Fibroblast of gingiva (primary cell): ENCODE measurements at regions not wholly inside any gene's neighbourhood (a gene's known extent, or its start where the extent isn't known, plus 50 kb on each side); places are given as distances from the start of the nearest gene placed in this dataset.

Experiments
- DNase-seq: peaks from one replicate; pipeline ENCODE4 v3.0.0-alpha.2; 2011; ENCODE audit warnings: low read depth

DNA sequence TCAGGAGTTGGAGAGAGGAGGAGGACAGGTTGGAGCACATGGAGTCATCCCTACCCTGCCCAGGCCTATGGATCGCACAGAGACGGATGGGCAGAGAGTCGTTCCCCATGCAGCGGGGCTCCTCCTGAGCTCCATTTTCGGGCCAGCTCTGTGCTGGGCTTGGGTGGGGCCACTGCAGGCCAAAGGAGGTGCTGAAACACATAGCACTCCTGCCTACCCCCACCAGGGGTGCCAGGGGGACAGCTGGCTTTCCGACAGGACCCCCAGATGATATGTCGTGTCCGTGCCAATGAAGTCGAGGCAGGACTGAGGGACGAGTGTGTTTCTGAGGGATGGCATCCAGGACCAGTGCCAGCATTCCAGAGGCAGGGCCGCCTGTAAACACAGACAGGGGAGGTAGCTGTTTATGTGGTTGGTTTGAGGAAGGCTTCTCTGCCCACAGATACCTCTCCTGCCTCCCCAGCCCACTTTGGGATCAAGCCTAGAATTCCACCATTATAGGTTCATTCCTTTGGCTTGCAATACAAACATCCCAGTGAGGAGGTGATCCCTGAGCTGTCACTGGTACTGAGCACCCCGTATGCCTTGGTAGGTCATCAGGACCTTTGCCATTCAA, 116.6 kb downstream of the GLI2 start:
- no peak for DNase-seq

DNA sequence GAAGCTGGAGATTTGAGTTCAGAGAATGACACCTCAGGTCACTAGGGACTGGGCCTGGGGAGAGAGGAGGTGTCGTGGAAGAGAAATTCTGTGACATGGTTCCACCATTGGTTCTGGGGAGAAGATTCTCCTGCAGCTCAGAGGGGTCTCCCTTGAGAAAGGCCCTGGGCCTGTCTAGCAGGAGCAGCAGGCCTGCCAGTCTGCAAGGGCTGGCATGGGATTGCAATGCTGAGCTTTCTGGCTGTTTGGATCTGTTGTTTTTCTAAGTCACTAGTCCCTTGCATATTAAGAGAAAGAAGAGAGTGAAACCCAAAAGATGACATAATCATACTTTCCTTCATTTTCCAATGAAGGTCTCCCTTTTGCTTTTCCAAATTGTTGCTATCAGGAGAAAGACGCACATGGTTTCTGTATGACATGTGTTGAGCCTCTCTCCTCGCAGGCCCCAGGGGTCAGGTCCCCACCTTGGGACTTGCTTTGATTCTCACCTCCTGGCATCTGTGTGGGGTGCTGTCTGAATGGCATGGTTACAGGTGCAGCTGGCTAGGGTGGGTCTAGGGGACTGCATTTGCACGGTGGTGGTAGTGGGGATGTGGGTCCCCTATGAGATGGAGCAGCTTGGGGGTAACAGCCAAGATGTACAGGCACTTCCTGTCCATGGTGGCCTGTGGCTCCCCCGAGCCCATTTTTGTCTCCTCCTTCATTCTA, 117.8 kb downstream of the GLI2 start:
- no peak for DNase-seq

DNA sequence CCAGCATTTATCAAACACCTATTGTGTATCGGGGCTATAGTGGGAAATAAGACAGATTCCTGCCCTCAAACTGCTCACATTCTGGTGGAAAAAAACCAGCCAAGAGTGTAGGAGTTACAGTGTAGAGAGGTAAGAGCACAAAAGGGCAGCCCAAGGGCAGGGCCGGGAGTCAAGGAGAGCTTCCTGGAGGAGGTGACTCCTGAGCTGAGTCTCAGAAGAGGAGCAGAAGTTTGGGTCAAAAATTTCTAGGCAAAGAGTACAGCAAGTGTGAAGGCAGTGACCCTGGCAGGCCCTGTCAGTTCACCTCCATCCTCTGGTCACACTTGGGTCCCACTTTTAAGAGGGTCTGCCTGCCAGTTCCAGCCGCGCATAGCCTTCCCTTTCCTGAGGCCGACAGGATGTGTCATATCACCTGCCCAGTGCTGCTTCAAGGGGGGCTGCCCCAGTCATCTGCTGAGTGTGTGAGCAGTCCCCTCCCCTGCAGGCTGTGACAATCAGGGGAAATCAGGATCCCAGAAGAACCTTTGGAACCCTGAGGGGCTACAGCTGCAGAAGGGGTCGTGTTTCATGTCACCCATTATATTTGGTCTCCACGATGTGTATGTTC, 118.4 kb downstream of the GLI2 start:
- no peak for DNase-seq

DNA sequence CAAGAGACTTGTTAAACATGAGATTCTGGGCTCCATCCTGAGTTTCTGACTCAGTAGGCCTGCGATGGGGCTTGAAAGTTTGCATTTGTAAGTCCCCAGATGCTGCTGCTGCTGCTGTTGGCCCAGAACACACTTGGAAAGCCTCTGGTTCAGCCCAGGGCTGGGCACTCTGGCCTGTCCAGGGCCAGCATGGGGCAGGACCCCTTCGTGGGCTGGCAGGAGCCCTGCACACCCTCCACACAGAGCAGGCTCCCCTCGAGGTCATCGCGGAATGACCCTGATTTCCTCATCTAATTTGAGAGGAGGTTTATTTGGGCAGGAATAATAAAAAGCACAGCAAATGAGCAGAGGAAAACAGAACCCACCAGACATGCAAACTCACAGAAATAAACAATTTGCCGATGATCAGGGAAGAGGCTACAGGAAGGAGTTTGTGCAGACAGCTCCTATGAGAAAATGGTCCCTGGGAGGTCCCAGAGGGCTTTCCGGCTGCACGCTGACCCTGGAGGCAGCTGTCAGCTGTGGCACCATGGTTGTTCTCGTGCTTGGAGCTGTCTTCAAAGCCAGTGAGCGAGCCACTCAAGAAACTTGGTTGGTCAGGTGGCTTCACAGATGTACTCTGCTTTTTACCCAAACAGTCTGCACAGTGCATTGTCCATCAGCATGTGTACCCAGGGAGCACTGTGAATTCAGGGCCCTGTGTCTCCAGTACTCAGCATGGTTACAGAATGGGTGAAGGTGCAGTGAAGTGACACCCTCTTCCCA, 119.3 kb downstream of the GLI2 start:
- DNase-seq, result no peak

DNA sequence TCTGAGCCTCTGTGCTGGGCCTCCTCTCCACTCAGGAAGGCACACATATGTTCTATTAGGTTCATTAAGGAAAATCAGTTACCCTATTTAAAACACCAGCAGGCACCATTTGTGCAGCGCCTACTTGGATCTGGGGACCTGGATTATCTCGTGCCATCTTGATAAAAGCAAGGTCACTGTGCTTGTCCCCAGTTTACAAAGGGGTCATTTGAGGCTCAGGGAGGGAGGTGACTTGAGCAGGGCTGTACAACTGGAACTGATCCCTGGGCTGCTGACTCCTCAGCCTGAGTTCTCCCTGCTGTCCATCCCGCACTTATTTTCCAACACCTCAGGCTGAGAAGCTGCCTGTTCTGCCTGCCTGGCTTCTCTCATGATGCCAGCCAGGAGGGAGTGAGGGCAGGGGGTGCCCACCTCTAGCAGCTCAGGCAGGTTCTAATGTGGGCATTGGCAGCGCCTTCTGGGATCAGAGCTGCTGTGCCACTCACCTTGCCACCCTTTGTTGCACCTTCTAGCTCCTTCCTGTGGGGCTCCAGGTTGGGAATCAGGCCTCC, 120.3 kb downstream of the GLI2 start:
- no peak for DNase-seq

DNA sequence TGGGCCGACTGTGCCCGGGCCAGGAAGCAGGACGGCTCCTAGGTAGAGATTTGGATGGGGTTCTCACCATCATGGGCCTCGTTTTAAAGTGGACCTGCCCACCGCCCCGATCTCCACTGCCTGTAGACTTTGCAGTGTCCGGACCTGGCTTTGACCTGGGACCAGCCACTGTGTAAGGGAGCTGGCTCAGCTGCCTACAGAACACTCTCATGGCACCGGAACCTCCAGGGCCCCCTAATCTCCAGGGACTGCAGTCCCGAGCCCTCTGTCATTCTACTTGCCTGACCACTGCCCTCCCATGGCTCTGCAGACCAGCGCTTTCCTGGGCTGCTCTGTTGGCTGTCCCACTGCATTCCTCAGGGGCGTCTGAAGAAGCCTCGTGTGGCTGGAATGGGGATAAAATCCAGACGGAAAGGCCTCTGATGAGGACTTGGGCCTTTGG, 120.8 kb downstream of the GLI2 start:
- peak; percentile 25 for DNase-seq

DNA sequence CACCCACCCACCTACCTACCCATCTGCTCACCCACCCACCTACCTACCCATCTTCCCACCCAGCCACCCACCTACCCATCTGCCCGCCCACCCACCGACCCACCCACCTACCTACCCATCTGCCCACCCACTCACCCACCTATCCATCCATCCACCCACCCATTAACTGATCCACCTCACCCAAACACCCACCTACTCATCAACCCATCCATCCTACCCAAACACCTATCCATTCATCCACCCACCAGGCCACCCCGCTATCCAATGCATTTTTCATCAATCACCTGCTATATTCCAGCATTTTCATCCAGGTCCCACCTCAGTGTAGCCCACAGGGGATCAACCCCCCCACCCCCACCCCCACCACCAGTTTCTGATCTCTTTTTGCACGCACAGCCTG, 121.8 kb downstream of the GLI2 start:
- no peak for DNase-seq

DNA sequence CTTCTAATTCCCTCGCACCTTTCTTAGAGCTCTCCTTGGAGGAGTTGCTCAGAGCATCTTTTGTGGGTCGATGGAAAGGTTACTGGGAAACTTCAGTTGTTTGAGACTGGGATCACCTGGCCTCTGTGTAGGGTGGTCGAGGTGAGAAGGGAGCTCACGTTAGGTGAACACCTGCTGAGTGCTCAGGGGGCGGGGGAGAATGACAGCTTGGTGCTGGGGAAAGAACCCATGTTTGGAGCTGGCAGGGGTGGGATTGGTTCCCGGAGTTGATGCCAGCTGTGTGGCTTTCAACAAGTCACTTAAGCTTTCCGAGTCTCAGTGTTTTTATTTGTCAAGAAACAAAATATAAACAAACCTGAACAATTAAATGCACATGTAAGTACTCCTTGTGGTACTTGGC, 122.3 kb downstream of the GLI2 start:
- DNase-seq, result no peak

DNA sequence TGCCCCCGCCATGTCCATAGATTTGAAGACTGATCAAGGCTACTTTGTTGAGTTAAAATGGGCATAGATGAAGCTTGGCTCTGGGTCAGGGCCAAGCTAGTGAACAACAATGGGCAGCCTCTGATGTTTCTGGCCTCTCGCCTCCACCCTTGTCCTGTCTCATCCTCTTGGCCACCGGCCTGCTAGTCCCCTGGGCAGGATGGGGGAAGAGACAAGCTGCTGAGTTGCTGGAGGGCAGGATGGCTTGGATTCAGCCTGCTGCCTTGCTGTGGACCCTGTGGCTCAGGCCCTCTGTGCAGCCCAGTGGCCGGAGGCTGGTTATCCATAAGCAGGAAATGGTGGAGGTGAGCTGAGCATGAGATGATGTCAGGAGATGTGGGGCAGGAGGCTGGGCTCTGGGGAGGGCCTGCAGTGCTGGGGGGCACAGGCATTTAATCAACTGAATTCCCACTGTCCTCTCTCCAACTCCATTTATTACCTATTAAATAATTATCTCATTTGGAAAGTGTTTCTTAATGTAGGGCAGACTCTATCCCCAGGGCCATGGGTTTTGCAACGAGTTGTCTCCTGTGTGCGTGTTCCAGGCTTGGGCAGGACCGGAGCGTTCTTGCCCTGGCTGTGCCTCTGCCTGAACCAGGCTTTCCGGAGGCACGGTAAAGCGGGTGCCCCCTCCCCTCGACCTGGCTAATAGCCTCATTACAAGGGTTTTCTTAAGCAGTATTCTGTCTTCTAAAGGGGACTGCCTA, 122.9 kb downstream of the GLI2 start:
- peak; percentile 16 for DNase-seq

DNA sequence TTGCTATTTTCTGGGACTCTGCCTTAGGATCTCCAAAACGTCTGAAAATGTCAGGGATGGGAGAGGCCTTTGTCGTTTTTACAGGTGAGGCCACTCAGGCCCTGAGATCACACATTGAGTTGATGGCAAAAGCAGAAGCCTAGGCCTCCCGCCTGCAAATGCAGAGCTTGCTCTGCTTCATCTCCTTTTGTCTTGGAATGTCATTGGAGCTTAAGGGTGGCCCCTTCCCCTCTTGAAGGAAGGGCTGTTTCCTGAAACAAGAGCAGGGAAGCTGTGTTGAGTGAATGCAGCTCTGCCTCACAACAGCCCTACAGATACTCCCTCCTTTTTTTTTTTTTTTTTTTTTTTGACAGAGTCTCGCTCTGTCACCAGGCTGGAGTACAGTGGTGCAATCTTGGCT, 123.5 kb downstream of the GLI2 start:
- DNase-seq, result no peak

DNA sequence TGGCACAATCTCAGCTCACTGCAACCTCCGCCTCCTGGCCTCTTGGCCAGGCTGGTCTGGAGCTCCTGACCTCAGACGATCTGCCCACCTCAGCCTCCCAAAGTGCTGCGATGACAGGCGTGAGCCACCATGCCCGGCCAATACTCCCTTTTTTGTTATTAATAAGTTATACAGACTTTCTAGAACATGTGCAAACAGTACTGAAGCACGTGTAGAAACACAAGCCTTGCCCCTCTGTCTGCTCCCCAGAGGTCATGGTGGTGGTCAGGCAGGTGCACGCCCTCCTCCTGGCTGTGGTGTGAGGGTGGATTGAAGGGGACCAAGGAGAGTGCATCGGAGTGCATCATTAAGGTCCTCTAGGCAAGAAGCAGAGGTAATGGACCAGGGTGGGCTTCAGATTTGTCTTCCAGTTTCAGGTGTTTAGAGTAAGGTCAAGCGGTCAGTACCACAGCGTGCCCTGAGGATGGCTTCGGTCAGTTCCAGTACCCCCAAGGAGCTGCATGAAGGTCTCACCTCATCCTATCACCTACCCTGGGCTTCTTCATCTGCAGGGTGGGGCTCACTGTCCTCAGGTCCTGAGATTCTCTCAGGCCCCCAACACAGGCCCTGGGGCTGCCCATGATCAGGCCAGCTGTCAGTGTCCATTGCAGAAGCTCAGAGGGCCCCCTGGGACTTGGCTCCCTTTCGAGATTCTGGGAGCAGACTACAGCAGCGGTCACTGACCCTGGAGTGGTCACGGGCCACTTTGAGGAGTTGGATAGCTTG, 124.3 kb downstream of the GLI2 start:
- no peak for DNase-seq

DNA sequence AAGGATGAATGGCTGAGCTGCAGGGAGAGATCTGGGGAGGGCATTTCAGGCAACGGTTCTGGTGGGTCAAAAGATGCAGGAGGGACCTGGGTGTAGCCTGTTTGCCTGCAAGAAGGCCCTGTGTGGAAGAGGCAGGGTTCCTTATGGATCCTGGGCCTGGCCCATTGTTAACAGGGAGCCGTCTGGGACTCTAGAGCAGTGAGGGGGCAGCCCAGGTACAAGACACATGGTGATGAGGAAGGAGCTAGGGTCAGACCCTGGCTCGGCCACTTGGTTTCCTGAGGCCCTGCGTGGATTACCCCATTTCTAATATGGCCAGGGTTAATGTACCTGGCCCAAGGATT, 124.9 kb downstream of the GLI2 start:
- no peak for DNase-seq

DNA sequence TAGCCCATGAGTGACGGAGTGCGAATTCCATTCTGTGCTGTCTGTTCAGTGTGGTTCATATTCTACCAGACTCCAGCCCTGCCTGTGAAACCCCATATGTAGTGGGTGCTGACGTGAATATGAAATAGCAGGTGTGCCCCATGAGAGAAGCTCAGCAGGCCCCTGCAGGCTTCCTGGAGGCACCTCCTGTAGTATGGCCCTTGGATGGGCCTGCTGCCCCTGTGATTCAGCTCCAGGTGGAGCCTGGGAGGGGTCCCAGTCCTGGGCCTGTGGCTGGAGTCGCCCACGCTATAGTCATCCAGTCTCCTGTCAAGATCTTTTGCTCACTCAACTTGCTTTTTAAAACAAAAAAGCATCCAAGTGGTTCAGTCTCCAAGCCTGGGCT, 125.5 kb downstream of the GLI2 start:
- no peak for DNase-seq

DNA sequence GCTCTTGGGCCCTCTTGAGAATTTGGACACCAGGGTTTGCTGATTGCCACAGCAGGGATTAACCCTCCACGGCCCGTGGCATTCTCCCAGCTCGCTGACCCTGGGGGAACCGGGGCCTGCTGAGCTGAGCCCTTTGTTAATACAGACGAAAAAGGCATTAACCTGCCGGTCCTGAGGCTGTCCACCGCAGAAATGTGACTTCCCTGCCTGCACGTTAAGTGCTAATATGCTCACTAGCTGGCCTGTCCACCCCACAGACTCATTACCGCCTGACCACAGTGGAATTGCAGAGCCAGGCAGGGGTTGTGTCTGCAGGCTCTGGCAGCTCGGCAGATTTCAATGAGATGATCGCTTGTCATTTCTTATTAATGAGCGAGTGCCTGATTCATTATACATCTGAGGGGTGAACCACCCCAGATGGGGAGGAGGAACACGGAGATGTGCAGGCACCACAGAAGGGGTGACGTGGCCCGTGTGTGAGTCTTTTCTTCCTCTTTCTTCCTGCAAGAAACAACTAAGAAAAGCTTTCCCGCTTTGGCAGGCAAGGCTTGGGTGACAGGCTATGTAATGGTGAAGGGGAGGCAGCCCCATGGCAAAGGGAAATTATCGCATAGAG, 126.0 kb downstream of the GLI2 start:
- no peak for DNase-seq

DNA sequence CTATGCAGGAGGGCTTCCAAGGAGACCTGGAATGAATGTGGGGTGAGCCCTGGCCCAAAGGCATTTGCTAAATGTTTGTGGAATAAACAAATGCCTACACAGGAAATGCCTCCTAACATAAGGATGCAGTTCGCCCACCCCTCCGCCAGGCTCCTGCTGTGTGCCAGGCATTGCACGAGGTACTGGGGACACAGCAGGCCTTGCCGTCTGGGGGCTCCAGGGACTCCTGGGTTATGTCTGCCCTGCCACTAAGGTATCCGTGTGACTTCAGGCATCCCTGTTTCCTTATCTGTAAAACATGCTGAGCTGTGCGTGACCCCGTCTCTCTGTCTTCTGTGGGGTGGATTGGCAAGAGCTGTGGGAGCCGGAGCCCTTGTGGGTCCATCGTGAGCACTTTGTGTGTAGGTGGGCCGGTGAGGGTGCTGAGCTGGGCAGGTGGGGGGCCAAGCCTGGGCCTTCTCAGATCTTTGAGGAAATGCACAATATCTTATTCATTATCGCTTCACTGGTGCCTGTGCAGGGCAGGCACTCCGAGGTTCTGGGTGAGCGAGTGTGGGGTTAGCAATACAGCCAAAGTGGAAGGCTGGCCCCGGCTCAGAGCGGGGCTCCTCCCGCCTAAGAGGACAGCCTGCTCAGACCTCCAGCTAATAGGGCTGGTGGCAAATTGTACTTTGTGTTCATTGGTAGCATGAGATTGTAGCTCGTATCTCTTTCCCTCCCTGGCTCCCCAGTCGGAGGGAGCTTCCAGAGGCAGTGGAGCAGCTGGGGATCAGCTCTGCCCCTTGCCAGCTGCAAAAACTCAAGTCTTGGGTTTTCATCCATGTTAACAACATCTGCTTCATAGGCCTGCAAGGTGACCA, 126.8 kb downstream of the GLI2 start:
- DNase-seq, result no peak

DNA sequence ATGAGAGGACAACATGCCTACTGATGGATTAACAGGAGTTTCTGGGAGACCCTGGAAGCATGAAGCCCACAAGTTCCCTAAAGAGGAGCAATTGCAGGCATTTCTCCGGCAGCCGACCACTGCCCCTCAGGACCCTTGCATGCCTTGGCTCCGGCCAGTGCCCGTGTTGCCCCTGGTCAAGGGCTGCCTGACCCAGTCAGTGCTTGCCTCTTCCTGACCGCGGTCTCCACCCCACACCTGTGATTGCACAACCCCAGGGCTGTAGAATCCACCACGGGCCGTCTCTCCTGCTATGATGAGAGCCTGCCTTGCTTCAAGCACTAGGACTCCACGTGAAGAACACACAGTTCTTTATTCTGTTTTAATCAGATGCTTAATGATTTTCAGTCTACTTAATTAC, 127.5 kb downstream of the GLI2 start:
- no peak for DNase-seq

DNA sequence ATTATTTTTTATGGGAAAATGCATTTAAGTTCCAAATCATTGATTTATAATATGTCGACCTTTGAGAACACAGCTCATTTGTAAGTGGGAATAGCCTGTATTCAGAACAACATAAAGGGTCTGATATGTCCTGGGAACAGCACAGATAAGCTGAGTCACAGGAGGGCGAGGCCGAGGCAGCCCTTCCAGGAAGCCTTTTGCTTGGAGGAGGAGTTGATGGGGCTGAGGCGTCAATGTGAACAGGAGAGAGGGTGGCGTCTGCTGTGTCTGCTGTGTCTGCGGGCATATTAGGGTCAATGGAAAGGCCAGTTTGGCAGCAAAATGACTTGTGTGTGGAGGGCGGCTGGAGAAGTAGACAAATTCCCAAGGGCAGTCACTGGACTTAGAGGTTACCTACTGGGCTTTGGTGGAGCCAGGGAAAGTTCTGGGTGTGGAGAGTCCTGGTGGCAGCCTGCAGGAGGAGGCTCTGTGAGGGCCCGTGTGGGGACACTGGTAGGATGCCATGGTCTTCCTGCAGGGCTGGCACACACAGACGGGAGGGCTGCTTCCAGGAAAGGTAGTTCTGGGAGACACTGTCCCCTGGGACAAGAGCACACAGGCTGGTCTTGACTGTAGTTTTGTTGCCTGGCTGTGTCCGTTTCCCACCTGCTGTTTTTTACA, 128.1 kb downstream of the GLI2 start:
- DNase-seq, result peak; percentile 31

DNA sequence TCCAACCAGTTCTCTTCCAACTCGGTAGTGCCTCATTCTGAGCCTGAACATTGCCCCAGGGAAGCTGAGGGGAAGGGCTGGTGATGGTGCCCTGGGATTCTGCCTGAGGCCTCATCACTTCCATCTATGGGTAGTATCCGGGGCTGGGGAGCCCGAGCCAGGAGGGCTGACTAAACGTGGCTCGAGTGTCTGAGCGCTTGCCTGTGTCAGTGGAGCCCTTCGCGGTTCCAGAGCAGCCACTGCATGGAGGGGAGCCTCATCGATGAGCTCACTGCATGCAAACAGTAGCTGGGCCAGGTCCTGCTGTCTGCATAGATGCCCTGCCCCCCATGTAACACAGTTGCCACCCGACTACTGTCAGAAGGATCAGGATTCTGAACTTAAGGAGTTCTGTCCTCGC, 129.3 kb downstream of the GLI2 start:
- no peak for DNase-seq

DNA sequence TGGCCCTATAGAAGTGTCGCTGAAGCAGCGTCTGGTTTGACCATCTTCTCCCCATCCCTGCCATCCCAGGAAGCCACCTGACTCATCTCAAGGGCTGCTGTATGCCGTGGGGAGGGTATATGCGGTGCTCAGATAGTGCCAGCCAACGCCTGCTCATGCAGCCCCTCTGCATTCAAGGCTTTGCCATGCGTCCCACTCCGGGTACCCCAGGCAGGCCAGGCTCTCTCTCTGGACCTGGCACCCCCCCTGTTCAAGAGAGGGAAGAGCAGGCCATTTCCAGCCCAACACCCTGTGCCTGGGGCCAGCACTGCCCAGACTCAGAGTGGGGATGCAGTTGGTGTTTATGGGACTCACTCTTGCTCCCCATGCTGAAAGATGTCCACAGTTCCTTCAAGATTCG, 130.0 kb downstream of the GLI2 start:
- no peak for DNase-seq
